ENCODE measurements at regions not wholly inside any gene's neighbourhood (a gene's known extent, or its start where the extent isn't known, plus 50 kb on each side); places are given as distances from the start of the nearest gene placed in this dataset.
"Not testable (repeated sequence)": the region's sequence is repeated elsewhere in the genome, so short reads cannot be mapped to it uniquely, and the experiment has no call there.

DNA sequence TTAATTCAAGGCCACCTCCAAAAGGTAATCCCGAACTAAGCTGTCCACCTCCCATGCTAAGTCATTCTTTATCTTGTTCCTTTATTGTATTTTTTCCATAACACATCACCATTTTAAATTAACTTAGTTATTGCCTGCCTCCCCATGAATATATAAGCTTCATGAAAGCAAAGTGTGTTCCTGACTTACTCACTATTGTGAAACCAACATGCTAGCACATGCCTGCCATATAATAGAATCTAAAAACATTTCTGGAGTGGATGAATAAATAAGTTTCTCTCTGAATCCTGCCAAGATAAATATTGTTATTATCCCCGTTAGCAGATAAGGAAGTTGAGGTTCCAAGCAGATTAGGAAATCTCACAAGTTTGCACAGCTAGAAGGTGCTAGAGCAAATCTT is 98.7 kb upstream of the RRN3 start:
- not testable (repeated sequence) for DNase-seq

DNA sequence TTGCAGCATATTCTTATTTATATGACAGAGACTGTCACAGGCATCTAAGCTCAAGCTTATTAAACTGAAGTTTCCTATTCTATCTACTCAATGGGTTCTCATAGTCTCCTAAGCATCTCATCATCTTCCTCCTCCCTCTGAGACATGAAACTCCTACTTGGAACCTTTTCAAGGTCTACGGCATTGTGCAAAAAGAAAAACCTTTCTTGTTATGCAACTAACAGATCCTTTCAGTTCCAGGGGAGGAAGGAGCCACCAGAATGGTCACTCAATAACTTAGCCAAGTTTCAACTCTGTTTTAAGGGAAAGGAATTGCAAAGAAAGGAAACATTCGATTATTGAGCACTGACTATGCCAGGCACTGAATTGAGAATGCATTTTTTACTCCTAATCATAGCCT is 98.1 kb upstream of the RRN3 start:
- not testable (repeated sequence) for DNase-seq

DNA sequence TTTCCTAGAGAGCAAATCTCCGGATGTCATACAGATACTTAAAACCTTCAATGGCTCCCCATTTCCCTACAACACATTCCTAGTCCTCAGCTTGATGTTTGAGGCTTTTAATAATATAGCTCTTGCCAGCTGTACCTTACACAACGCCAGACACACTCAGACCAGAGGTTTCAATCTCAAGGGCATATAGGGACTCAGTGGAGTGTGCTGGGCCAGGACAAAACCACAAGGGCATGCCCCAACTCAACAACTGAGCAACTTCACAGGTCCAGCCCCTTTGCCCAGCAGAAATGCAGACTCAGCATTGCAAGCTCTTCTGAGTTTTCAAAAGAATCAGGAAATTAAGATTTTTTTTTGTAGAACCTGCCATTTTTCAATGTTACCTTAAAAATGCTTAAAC is 95.4 kb upstream of the RRN3 start:
- DNase-seq = not testable (repeated sequence)
